Panc1 (cell line): ENCODE measurements at regions not wholly inside any gene's neighbourhood (a gene's known extent, or its start where the extent isn't known, plus 50 kb on each side); places are given as distances from the start of the nearest gene placed in this dataset.

ENCODE experiments used
- CTCF ChIP-seq: fragments of 450-650 bp; IDR thresholded peaks from 2 replicates; pipeline ENCODE4 v1.5.1; 2017; ENCODE audit warnings: mild to moderate bottlenecking
- POLR2AphosphoS5 ChIP-seq: IDR thresholded peaks from 2 replicates; pipeline ENCODE4 v1.6.1; 2012; ENCODE audit warnings: mild to moderate bottlenecking, low read depth, low read length, moderate library complexity
- REST ChIP-seq, 2 experiments: IDR thresholded peaks; 2 replicates each; pipeline ENCODE4 v1.6.1; 2011 to 2012; ENCODE audit warnings: low read depth in 2 of 2, control low read depth in 1 of 2, low read length in 1 of 2, mild to moderate bottlenecking in 1 of 2, moderate library complexity in 1 of 2; ENCODE audit not compliant: insufficient read depth in 1 of 2
- TCF7L2 ChIP-seq: IDR thresholded peaks from 2 replicates; pipeline ENCODE4 v1.6.1; 2011; ENCODE audit warnings: mild to moderate bottlenecking, low read depth, low read length, inconsistent platforms

GRCh38 chr6:40848038-40848437 is 191.0 kb downstream of the UNC5CL start:
- no peak for TF ChIP-seq POLR2AphosphoS5
- no peak for TF ChIP-seq CTCF
- no peak for TF ChIP-seq REST (IDR thresholded peaks at IDR 0.05; ENCODE audit: insufficient read depth in 1 of 2, low read depth in 2 of 2, low read length in 1 of 2)
- TF ChIP-seq TCF7L2 = no peak
